Breast epithelium (tissue), 4 donors: ENCODE measurements at regions not wholly inside any gene's neighbourhood (a gene's known extent, or its start where the extent isn't known, plus 50 kb on each side); places are given as distances from the start of the nearest gene placed in this dataset.

Source experiments
- DNase-seq, 2 donors: peaks; one replicate each; pipeline ENCODE4 v3.0.0-alpha.2; 2019; ENCODE audit warnings: low spot score in 2 of 2
- H3K27ac ChIP-seq, 2 donors: fragments of 200-600 bp; sonication (generic) in 1 of 2; one replicate each; pipeline ENCODE4 v1.5.1; 2016 to 2019; ENCODE audit warnings: mild to moderate bottlenecking in 1 of 2
- H3K27me3 ChIP-seq, 2 donors: fragments of 200-600 bp; sonication (generic) in 1 of 2; one replicate each; pipeline versions ENCODE4 v1.5.1 to v1.6.0; 2017 to 2019; ENCODE audit warnings: control low read depth in 1 of 2, mild to moderate bottlenecking in 1 of 2
- H3K36me3 ChIP-seq: fragments of 200-600 bp; one replicate; pipeline ENCODE4 v1.5.1; 2019
- H3K4me1 ChIP-seq, 2 donors: fragments of 200-600 bp; sonication (generic); one replicate each; pipeline ENCODE4 v1.5.1; 2016 to 2019; ENCODE audit warnings: control low read depth in 1 of 2
- H3K4me3 ChIP-seq, 3 donors: fragments of 200-600 bp; sonication (generic); 1 replicate in 2 of 3; 2 replicates in 1 of 3; pipeline ENCODE4 v1.5.1; 2016 to 2019; ENCODE audit warnings: mild to moderate bottlenecking in 3 of 3, moderate library complexity in 2 of 3
- H3K9me3 ChIP-seq, 2 donors: fragments of 200-600 bp; sonication (generic) in 1 of 2; one replicate each; pipeline ENCODE4 v1.5.1; 2016 to 2019; ENCODE audit warnings: control low read depth in 1 of 2
- POLR2A ChIP-seq: fragments of 450-650 bp; IDR thresholded peaks from one replicate; pipeline ENCODE4 v1.6.1; 2016; ENCODE audit warnings: antibody characterized with exemption, mild to moderate bottlenecking, moderate library complexity
- POLR2AphosphoS5 ChIP-seq, 3 donors: sonication (generic); formaldehyde crosslinking; IDR thresholded peaks; one replicate each; pipeline ENCODE4 v1.6.1; 2017; ENCODE audit warnings: antibody characterized with exemption in 3 of 3
- intact Hi-C: fragments of 100-400 bp; cut with DNase I; formaldehyde crosslinking; loops from one replicate; pipeline ENCODE4 v1.15.1; 2023; ENCODE audit warnings: low total_unique reads
- TF ChIP-seq, protein P1 (sequence below), 3 donors: fragments of 450-650 bp; IDR thresholded peaks; one replicate each; pipeline ENCODE4 v1.5.1; 2016 to 2017; ENCODE audit warnings: antibody characterized with exemption in 3 of 3, mild to moderate bottlenecking in 3 of 3, moderate library complexity in 3 of 3

GRCh38 chr10:78563314-78563713 lies 505.5 kb upstream of the ZMIZ1 start:
- H3K4me3 ChIP-seq = no peak overlapping the region
- intact Hi-C loops = no loop called here
- no peaks in the 10 kb centered on the region for H3K4me1 ChIP-seq
- H3K27me3 ChIP-seq = no peaks in the 10 kb centered on the region
- TF ChIP-seq POLR2AphosphoS5 (IDR thresholded peaks at IDR 0.05) (no peak), POLR2A (no peak)
- TF ChIP-seq, protein P1, sequence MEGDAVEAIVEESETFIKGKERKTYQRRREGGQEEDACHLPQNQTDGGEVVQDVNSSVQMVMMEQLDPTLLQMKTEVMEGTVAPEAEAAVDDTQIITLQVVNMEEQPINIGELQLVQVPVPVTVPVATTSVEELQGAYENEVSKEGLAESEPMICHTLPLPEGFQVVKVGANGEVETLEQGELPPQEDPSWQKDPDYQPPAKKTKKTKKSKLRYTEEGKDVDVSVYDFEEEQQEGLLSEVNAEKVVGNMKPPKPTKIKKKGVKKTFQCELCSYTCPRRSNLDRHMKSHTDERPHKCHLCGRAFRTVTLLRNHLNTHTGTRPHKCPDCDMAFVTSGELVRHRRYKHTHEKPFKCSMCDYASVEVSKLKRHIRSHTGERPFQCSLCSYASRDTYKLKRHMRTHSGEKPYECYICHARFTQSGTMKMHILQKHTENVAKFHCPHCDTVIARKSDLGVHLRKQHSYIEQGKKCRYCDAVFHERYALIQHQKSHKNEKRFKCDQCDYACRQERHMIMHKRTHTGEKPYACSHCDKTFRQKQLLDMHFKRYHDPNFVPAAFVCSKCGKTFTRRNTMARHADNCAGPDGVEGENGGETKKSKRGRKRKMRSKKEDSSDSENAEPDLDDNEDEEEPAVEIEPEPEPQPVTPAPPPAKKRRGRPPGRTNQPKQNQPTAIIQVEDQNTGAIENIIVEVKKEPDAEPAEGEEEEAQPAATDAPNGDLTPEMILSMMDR (IDR thresholded peaks at IDR 0.05) = no peak
- DNase-seq = no peak
- H3K9me3 ChIP-seq = no peaks in the 10 kb centered on the region
- H3K27ac ChIP-seq = no peak overlapping the region
- H3K36me3 ChIP-seq = no peaks in the 10 kb centered on the region

GRCh38 chr10:78565841-78566240 lies 502.9 kb upstream of the ZMIZ1 start:
- no peak overlapping the region for H3K27ac ChIP-seq
- intact Hi-C loops = no loop called here
- no peak for DNase-seq

DNA sequence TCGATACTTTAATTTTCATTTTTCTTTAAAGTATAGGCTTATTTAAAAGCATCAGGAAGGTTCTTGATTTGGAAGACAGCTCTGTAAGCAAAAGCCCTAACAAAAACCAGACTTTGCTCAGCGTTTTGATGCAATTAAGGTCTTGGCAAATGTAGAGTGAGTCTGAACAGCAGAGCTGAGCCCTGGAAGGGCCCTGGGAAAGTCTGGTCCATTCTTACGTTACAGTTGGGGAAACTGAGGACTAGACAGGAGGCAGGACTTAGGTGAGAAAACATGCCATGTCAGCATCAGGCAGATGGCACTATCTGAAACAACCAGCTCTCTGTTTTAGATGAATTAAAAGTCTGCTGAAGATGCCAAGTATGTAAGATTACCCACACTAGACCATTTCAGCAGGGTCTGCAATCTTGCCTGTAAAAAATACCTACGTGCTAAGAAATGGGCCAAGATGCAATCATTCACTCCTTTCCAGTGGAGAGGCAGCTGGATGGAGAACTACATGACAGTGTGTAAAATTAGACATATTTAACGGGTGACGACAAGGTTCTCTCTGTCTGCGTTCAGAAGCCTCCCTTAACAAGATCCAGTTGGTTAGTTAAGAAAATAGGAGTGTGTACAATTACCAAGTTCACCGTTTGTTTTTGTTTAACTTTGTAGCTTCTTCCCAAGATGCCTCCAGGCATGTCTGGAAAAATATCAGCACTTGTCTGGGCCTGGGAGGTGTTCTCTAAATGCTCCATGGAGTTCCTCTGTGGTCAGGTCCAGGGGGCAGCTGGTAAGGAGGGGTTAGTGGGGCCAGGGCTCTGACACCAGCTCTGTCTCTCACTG lies 502.3 kb upstream of the ZMIZ1 start:
- intact Hi-C loops = no loop called here
- H3K4me3 ChIP-seq = no peak overlapping the region

More at GRCh38 chr10:78565841-78566240, 502.9 kb upstream of the ZMIZ1 start:
- Histone ChIP-seq H3K4me1 (no peaks in the 10 kb centered on the region), H3K9me3 (no peaks in the 10 kb centered on the region), H3K36me3 (no peaks in the 10 kb centered on the region), H3K27me3 (no peaks in the 10 kb centered on the region), H3K4me3 (no peak overlapping the region)
- TF ChIP-seq, protein P1 (IDR thresholded peaks at IDR 0.05) = no peak
- TF ChIP-seq POLR2A (no peak), POLR2AphosphoS5 (IDR thresholded peaks at IDR 0.05) (no peak)

GRCh38 chr10:78567680-78568455 lies 500.9 kb upstream of the ZMIZ1 start:
- no peaks in the 10 kb centered on the region for H3K36me3 ChIP-seq
- intact Hi-C loops = no loop called here
- no peak for DNase-seq
- TF ChIP-seq POLR2A (no peak), POLR2AphosphoS5 (IDR thresholded peaks at IDR 0.05) (no peak)
- TF ChIP-seq, protein P1 (IDR thresholded peaks at IDR 0.05) = no peak
- no peak overlapping the region for H3K27ac ChIP-seq
- no peaks in the 10 kb centered on the region for H3K9me3 ChIP-seq
- no peaks in the 10 kb centered on the region for H3K27me3 ChIP-seq
- H3K4me3 ChIP-seq = no peak overlapping the region
- H3K4me1 ChIP-seq = no peaks in the 10 kb centered on the region

More for the DNA sequence above, 502.3 kb upstream of the ZMIZ1 start:
- H3K4me1 ChIP-seq = no peaks in the 10 kb centered on the region
- no peak for TF ChIP-seq POLR2A
- TF ChIP-seq POLR2AphosphoS5 (IDR thresholded peaks at IDR 0.05) = no peak
- TF ChIP-seq, protein P1 (IDR thresholded peaks at IDR 0.05) = no peak
- H3K27ac ChIP-seq = peak overlapping the region in 1 of 2 donors; percentile 44
- H3K36me3 ChIP-seq = no peaks in the 10 kb centered on the region
- no peaks in the 10 kb centered on the region for H3K9me3 ChIP-seq
- H3K27me3 ChIP-seq = no peaks in the 10 kb centered on the region
- DNase-seq = no peak

GRCh38 chr10:78568620-78569019 lies 500.1 kb upstream of the ZMIZ1 start:
- H3K9me3 ChIP-seq = no peaks in the 10 kb centered on the region
- H3K36me3 ChIP-seq = no peaks in the 10 kb centered on the region
- no peak overlapping the region for H3K4me3 ChIP-seq
- TF ChIP-seq, protein P1 (IDR thresholded peaks at IDR 0.05) = no peak
- TF ChIP-seq POLR2AphosphoS5 (IDR thresholded peaks at IDR 0.05) (no peak), POLR2A (no peak)
- DNase-seq = no peak
- intact Hi-C loops = no loop called here
- H3K4me1 ChIP-seq = no peaks in the 10 kb centered on the region
- no peak overlapping the region for H3K27ac ChIP-seq
- no peaks in the 10 kb centered on the region for H3K27me3 ChIP-seq
